SK-N-SH (cell line): ENCODE measurements at regions not wholly inside any gene's neighbourhood (a gene's known extent, or its start where the extent isn't known, plus 50 kb on each side); places are given as distances from the start of the nearest gene placed in this dataset.

Experiments
- CTCF ChIA-PET: fragments of 300-600, 350-600 bp; formaldehyde crosslinking; extraction: SDS; loops from one replicate; lab custom pipeline; 2021; lab: Yijun Ruan, JAX
- POLR2A ChIA-PET: fragments of 350-600 bp; sonication (Branson Sonifier 250); formaldehyde crosslinking; extraction: SDS; loops from one replicate; lab custom pipeline; 2020; ENCODE audit warnings: antibody characterized with exemption, inconsistent platforms; lab: Yijun Ruan, JAX
- DNase-seq: peaks from one replicate; pipeline ENCODE4 v3.0.0; 2012
- H2AFZ ChIP-seq: fragments of 200-600 bp; sonication (generic); 2 replicates; pipeline ENCODE4 v1.8.1; 2016; ENCODE audit warnings: antibody characterized with exemption, mild to moderate bottlenecking, low read depth
- H3F3A ChIP-seq: fragments of 200-600 bp; sonication (generic); replicated peaks from 2 replicates; pipeline ENCODE3; 2016; ENCODE audit warnings: antibody characterized with exemption, mild to moderate bottlenecking; ENCODE audit not compliant: insufficient read depth
- H3K27ac ChIP-seq, 2 experiments: fragments of 200-500 bp in 1 of 2; fragments of 200-600 bp in 1 of 2; sonication (Bioruptor generic) in 1 of 2; sonication (generic), shearing (Covaris generic) in 1 of 2; 2 replicates each; pipeline versions ENCODE4 v1.5.1 to v1.6.1; 2014 to 2016; ENCODE audit warnings: low read depth in 2 of 2, inconsistent platforms in 1 of 2, low read length in 1 of 2, mild to moderate bottlenecking in 1 of 2, mixed read lengths in 1 of 2
- H3K27me3 ChIP-seq: fragments of 200-600 bp; sonication (generic), shearing (Covaris generic); 2 replicates; pipeline ENCODE4 v1.6.1; 2016; ENCODE audit warnings: mixed run types; ENCODE audit not compliant: insufficient read depth
- H3K36me3 ChIP-seq, 2 experiments: fragments of 200-500 bp in 1 of 2; fragments of 200-600 bp in 1 of 2; sonication (Bioruptor generic) in 1 of 2; sonication (generic) in 1 of 2; replicated peaks in 1 of 2; 2 replicates each; pipeline versions ENCODE3 to v1.5.1; 2014 to 2016; ENCODE audit warnings: low read length in 1 of 2, mild to moderate bottlenecking in 1 of 2; ENCODE audit not compliant: insufficient read depth in 2 of 2, control insufficient read depth in 1 of 2
- H3K4me1 ChIP-seq, 2 experiments: fragments of 200-500 bp in 1 of 2; fragments of 200-600 bp in 1 of 2; sonication (Bioruptor generic) in 1 of 2; sonication (generic), shearing (Covaris generic) in 1 of 2; 2 replicates each; pipeline versions ENCODE4 v1.5.1 to v1.6.1; 2014 to 2016; ENCODE audit warnings: low read depth in 1 of 2, low read length in 1 of 2, mixed run types in 1 of 2; ENCODE audit not compliant: insufficient read depth in 2 of 2, control insufficient read depth in 1 of 2
- H3K4me2 ChIP-seq: fragments of 200-600 bp; sonication (generic), shearing (Covaris generic); 2 replicates; pipeline ENCODE4 v1.6.1; 2017; ENCODE audit warnings: mixed run types
- H3K4me3 ChIP-seq, 2 experiments: fragments of 200-500 bp in 1 of 2; fragments of 200-600 bp in 1 of 2; sonication (Bioruptor generic) in 1 of 2; sonication (generic), shearing (Covaris generic) in 1 of 2; 2 replicates each; pipeline versions ENCODE4 v1.5.1 to v1.8.1; 2014 to 2016; ENCODE audit warnings: low read depth in 2 of 2, inconsistent platforms in 1 of 2, low read length in 1 of 2, mild to moderate bottlenecking in 1 of 2, mixed read lengths in 1 of 2, moderate library complexity in 1 of 2
- H3K79me2 ChIP-seq: fragments of 200-600 bp; sonication (generic); 2 replicates; pipeline ENCODE4 v1.8.1; 2017; ENCODE audit warnings: mild to moderate bottlenecking; ENCODE audit not compliant: insufficient read depth
- H3K9ac ChIP-seq: fragments of 200-600 bp; sonication (generic); 2 replicates; pipeline ENCODE4 v1.6.1; 2017; ENCODE audit warnings: mixed run types
- H3K9me2 ChIP-seq: fragments of 200-600 bp; sonication (generic); 2 replicates; pipeline ENCODE4 v1.6.1; 2017; ENCODE audit warnings: mixed run types
- H3K9me3 ChIP-seq: fragments of 200-600 bp; sonication (generic); 2 replicates; pipeline ENCODE4 v1.6.1; 2017; ENCODE audit warnings: mixed run types, mild to moderate bottlenecking, moderate library complexity
- H4K20me1 ChIP-seq: fragments of 200-600 bp; sonication (generic); 2 replicates; pipeline ENCODE4 v1.6.1; 2017; ENCODE audit warnings: mild to moderate bottlenecking, mixed run types; ENCODE audit not compliant: insufficient read depth
- CHD2 ChIP-seq: fragments of 150-350 bp; IDR thresholded peaks from 2 replicates; pipeline ENCODE4 v1.6.1; 2018; ENCODE audit warnings: low read length; ENCODE audit not compliant: partially characterized antibody
- ELF1 ChIP-seq: IDR thresholded peaks from 2 replicates; pipeline ENCODE4 v1.4.0; 2012
- EZH2phosphoT487 ChIP-seq: fragments of 200-600 bp; sonication (generic); IDR thresholded peaks from 2 replicates; pipeline ENCODE4 v1.6.1; 2017; ENCODE audit warnings: low read depth, mixed run types, mild to moderate bottlenecking, antibody characterized with exemption, moderate library complexity, borderline replicate concordance
- FOXJ3 ChIP-seq: sonication (generic); formaldehyde crosslinking; IDR thresholded peaks from 2 replicates; pipeline ENCODE4 v1.5.1; 2020; ENCODE audit warnings: mild to moderate bottlenecking, missing genetic modification reagents
- GABPA ChIP-seq: IDR thresholded peaks from 2 replicates; pipeline ENCODE4 v1.4.0; 2012; ENCODE audit warnings: low read depth, mild to moderate bottlenecking
- MEF2A ChIP-seq: IDR thresholded peaks from 2 replicates; pipeline ENCODE4 v1.4.0; 2012; ENCODE audit warnings: low read depth, borderline replicate concordance
- NRF1 ChIP-seq: IDR thresholded peaks from 2 replicates; pipeline ENCODE4 v1.6.1; 2012; ENCODE audit warnings: low read depth, mild to moderate bottlenecking, low read length
- POLR2AphosphoS5 ChIP-seq: IDR thresholded peaks from 2 replicates; pipeline ENCODE4 v1.6.1; 2012; ENCODE audit warnings: low read depth, low read length
- RFX5 ChIP-seq: IDR thresholded peaks from 2 replicates; pipeline ENCODE4 v1.6.1; 2012; ENCODE audit warnings: mild to moderate bottlenecking, improper control_type of control experiment, low read length
- TCF12 ChIP-seq: IDR thresholded peaks from 2 replicates; pipeline ENCODE4 v1.4.0; 2012
- TEAD4 ChIP-seq: IDR thresholded peaks from 2 replicates; pipeline ENCODE4 v1.4.0; 2012; ENCODE audit warnings: mild to moderate bottlenecking, borderline replicate concordance; ENCODE audit not compliant: insufficient read depth
- USF1 ChIP-seq: IDR thresholded peaks from 2 replicates; pipeline ENCODE4 v1.4.0; 2012; ENCODE audit warnings: low read depth, borderline replicate concordance
- WGBS: methylation state at CpG from one replicate; pipeline ENCODE4 v1.1.6; 2017; ENCODE audit warnings: low lambda C conversion rate; 5-methylcytosine and 5-hydroxymethylcytosine counted together
- TF ChIP-seq, protein P1 (sequence below): fragments of 200-600 bp; sonication (generic); IDR thresholded peaks from 2 replicates; pipeline ENCODE4 v1.6.1; 2017; ENCODE audit warnings: antibody characterized with exemption, mild to moderate bottlenecking, moderate library complexity

DNA sequence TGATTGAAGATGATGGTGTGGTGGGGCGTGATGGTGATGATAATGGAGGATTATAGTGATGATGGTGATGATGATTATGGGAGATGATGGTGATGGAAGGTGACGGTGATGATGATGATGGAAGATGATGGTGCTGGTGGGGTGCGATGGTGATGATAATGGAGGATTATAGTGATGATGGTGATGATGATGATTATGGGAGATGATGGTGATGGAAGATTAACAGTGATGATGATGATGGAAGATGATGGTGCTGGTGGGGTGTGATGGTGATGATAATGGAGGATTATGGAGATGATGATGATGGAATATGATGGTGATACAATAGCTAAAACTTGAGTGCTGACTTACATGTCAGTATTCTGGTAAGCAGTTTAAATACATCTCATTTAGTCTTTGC is 391.0 kb upstream of the EEF2KMT start:
- Histone ChIP-seq H3K9me2 (no peaks in the 10 kb centered on the region), H3F3A (no peaks in the 10 kb centered on the region), H3K36me3 (no peaks in the 10 kb centered on the region), H3K79me2 (no peaks in the 10 kb centered on the region), H3K9me3 (no peaks in the 10 kb centered on the region), H3K4me2 (no peak overlapping the region), H3K4me3 (no peak overlapping the region), H3K27me3 (no peaks in the 10 kb centered on the region), H4K20me1 (no peaks in the 10 kb centered on the region), H3K9ac (no peak overlapping the region), H2AFZ (no peak overlapping the region), H3K4me1 (peaks cover 0 to 9% of the 10 kb centered on the region in 2 experiments; a peak in 1 of 4 replicates), H3K27ac (no peak overlapping the region)
- ChIA-PET POLR2A (no interaction called here), CTCF (interaction anchor here (3.3 to 5.6 kb wide), 4 partner anchors 10 to 248 kb away, joined by 12 to 86 read pairs (median 56); no protein-coding TSS in a partner anchor)
- TF ChIP-seq MEF2A (no peak), ELF1 (no peak), POLR2AphosphoS5 (no peak), GABPA (no peak), NRF1 (no peak), RFX5 (no peak), EZH2phosphoT487 (no peak), USF1 (no peak), FOXJ3 (CRISPR knock-in tag) (no peak), TEAD4 (no peak)
- 28% methylated on average over 3 of the region's 3 CpGs for whole genome bisulfite sequencing
- no peak for DNase-seq

GRCh38 chr16:5487728-5488127 is 390.1 kb upstream of the EEF2KMT start:
- Histone ChIP-seq H3K27ac (no peak overlapping the region), H3K36me3 (no peaks in the 10 kb centered on the region), H3K9ac (no peak overlapping the region), H3K4me1 (peaks cover 0 to 9% of the 10 kb centered on the region in 2 experiments; a peak in 1 of 4 replicates), H3K9me3 (no peaks in the 10 kb centered on the region), H3K79me2 (no peaks in the 10 kb centered on the region), H4K20me1 (no peaks in the 10 kb centered on the region), H3F3A (no peaks in the 10 kb centered on the region), H3K4me3 (no peak overlapping the region), H2AFZ (no peak overlapping the region), H3K9me2 (no peaks in the 10 kb centered on the region), H3K4me2 (no peak overlapping the region), H3K27me3 (no peaks in the 10 kb centered on the region)
- no peak for DNase-seq
- POLR2A ChIA-PET, result no interaction called here
- TF ChIP-seq CHD2 (no peak), TCF12 (no peak), USF1 (no peak)
- TF ChIP-seq, protein P1, sequence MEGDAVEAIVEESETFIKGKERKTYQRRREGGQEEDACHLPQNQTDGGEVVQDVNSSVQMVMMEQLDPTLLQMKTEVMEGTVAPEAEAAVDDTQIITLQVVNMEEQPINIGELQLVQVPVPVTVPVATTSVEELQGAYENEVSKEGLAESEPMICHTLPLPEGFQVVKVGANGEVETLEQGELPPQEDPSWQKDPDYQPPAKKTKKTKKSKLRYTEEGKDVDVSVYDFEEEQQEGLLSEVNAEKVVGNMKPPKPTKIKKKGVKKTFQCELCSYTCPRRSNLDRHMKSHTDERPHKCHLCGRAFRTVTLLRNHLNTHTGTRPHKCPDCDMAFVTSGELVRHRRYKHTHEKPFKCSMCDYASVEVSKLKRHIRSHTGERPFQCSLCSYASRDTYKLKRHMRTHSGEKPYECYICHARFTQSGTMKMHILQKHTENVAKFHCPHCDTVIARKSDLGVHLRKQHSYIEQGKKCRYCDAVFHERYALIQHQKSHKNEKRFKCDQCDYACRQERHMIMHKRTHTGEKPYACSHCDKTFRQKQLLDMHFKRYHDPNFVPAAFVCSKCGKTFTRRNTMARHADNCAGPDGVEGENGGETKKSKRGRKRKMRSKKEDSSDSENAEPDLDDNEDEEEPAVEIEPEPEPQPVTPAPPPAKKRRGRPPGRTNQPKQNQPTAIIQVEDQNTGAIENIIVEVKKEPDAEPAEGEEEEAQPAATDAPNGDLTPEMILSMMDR, result no peak
- WGBS, result 6% methylated on average over 2 of the region's 2 CpGs
- CTCF ChIA-PET, result interaction anchor here (0.9 to 2.6 kb wide), 2 partner anchors 14 to 75 kb away, joined by 3 to 11 read pairs; no protein-coding TSS in a partner anchor
